B cell (primary cell): ENCODE measurements at regions not wholly inside any gene's neighbourhood (a gene's known extent, or its start where the extent isn't known, plus 50 kb on each side); places are given as distances from the start of the nearest gene placed in this dataset.

Experiments used
- CTCF ChIP-seq: fragments of 200-600 bp; IDR thresholded peaks from one replicate; pipeline ENCODE4 v1.8.0; 2022; ENCODE audit warnings: antibody characterized with exemption, mild to moderate bottlenecking
- EZH2 ChIP-seq: IDR thresholded peaks from 2 replicates; pipeline ENCODE4 v1.6.1; 2012; ENCODE audit warnings: borderline replicate concordance, low read depth, mild to moderate bottlenecking, moderate library complexity, low read length; ENCODE audit not compliant: insufficient read depth, poor library complexity, severe bottlenecking

DNA sequence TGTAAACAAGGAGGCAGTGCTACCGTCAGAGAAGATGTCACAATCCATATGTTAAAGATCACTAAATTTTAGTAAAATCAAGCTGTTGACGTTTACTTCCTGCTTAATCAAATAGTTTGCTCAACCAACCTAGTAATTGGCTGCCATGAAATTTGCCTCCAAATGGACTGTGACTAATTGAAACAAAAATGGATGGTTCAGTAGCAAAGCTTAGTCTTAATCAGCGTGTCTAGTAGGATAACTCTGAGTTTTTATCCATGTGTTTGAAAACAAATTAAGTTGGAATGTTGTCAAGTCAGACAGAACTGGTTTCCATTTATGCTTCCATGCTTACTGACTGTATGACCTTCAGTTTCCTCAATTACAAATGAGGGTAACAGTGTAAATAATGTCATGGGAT is 1456.7 kb upstream of the CELF2 start:
- no peak for TF ChIP-seq CTCF
- no peak for TF ChIP-seq EZH2
